WERI-Rb-1 (cell line): ENCODE measurements at regions not wholly inside any gene's neighbourhood (a gene's known extent, or its start where the extent isn't known, plus 50 kb on each side); places are given as distances from the start of the nearest gene placed in this dataset.

Source experiments
- DNase-seq: peaks from one replicate; pipeline ENCODE4 v3.0.0-alpha.2; 2020
- H3K27ac ChIP-seq: fragments of 250-450 bp; sonication (Bioruptor Pico); 2 replicates; pipeline ENCODE4 v1.5.1; 2020; ENCODE audit warnings: mild to moderate bottlenecking, moderate library complexity
- H3K27me3 ChIP-seq: fragments of 250-450 bp; sonication (Bioruptor Pico); 2 replicates; pipeline ENCODE4 v1.5.1; 2021; ENCODE audit warnings: mild to moderate bottlenecking, low read depth, moderate library complexity; ENCODE audit not compliant: insufficient read depth, severe bottlenecking
- H3K36me3 ChIP-seq: fragments of 250-450 bp; sonication (Bioruptor Pico); 2 replicates; pipeline ENCODE4 v1.5.1; 2020; ENCODE audit warnings: mild to moderate bottlenecking, moderate library complexity
- H3K4me3 ChIP-seq: 2 replicates; pipeline ENCODE4 v1.5.1; 2011; ENCODE audit warnings: low read depth, mild to moderate bottlenecking, control low read depth, low read length
- H3K9me3 ChIP-seq: fragments of 250-450 bp; sonication (Bioruptor Pico); 2 replicates; pipeline ENCODE4 v1.5.1; 2021; ENCODE audit warnings: mild to moderate bottlenecking, moderate library complexity; ENCODE audit not compliant: severe bottlenecking
- TF ChIP-seq, protein P1 (sequence below): IDR thresholded peaks from 2 replicates; pipeline ENCODE4 v1.5.1; 2011; ENCODE audit warnings: low read depth, mild to moderate bottlenecking, control low read depth, inconsistent platforms, low read length

DNA sequence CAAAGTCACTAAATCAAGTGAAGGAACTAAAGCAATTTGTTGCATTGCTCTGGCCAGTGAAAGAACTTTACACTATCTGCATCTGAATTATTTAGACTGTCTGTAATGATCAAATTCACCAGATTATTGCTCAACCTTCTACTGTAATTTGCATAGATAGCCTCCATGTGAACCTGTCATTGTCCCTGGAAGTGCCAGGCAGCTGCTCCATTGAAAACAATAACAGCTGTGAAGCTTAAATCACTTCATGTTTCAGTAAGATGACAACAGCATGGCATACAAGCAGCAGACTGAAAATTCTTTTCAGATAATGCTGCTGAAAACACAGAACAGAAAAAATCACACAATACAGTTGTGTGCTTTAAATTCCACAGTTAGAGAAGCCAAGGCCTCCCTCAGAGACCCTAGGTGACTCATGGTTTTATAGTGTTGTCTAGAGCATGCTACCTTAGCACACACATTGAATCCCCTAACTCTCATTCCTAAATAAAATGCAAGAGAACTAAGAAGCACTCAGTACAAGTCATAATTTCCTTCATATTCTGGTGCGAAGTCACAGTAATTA lies 248.9 kb downstream of the TPBG start:
- TF ChIP-seq, protein P1, sequence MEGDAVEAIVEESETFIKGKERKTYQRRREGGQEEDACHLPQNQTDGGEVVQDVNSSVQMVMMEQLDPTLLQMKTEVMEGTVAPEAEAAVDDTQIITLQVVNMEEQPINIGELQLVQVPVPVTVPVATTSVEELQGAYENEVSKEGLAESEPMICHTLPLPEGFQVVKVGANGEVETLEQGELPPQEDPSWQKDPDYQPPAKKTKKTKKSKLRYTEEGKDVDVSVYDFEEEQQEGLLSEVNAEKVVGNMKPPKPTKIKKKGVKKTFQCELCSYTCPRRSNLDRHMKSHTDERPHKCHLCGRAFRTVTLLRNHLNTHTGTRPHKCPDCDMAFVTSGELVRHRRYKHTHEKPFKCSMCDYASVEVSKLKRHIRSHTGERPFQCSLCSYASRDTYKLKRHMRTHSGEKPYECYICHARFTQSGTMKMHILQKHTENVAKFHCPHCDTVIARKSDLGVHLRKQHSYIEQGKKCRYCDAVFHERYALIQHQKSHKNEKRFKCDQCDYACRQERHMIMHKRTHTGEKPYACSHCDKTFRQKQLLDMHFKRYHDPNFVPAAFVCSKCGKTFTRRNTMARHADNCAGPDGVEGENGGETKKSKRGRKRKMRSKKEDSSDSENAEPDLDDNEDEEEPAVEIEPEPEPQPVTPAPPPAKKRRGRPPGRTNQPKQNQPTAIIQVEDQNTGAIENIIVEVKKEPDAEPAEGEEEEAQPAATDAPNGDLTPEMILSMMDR = no peak
- DNase-seq = no peak

DNA sequence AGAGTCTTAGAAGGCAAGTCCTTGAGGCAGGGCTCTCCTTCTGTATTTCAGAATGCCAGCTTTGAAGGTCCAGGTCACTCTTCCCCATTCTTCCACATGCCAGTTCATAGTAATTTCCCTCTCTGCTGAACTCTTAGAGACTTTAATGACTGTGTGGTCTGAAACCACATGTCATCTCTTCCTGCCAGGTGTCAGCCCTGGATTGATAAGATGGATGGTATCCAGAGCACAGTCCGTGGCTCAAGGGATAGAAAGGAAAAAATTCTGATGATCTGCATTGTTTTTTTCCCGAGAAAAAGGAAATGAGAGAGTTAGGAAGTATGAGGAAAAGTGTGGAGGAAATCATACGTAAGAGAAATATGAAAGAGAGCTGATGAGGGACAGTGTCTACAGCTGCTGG lies 250.9 kb downstream of the TPBG start:
- Histone ChIP-seq H3K36me3 (no peaks in the 10 kb centered on the region), H3K27ac (no peak overlapping the region)
- TF ChIP-seq, protein P1 = no peak

More for the DNA sequence above, 248.9 kb downstream of the TPBG start:
- no peak overlapping the region for H3K4me3 ChIP-seq
- no peaks in the 10 kb centered on the region for H3K36me3 ChIP-seq
- H3K27ac ChIP-seq = no peak overlapping the region
- H3K27me3 ChIP-seq = no peaks in the 10 kb centered on the region
- H3K9me3 ChIP-seq = no peaks in the 10 kb centered on the region

DNA sequence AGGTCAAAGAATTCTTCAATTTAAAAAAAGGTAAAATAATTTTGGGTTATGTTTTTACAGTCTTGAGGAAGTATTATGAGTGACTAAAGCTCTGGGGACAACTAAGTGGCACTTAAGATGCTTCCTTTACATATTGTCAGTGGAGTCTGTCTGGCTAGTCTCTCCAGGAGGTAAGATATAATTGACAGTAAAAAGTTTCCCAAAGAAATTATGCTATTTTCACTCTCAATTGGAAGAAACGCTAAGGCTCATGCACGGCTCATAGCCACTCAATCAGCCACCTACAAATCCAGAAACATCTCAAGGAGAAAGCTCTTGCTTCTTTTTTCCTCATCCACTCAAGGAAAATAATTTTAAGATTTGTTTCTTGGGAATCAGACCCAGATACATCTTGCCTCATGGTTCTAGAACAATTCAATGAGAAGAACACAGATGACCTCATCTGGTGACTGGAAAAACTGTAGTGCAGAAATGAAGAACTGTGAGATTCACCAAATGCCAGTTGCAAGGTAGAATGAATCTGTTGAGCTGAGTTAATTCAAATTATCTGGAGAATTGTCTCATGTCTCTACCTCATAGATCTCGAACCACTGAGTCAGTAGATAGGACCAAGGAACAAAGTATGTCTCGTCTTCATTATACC lies 252.9 kb downstream of the TPBG start:
- DNase-seq = no peak
- Histone ChIP-seq H3K36me3 (no peaks in the 10 kb centered on the region), H3K27ac (no peak overlapping the region), H3K9me3 (no peaks in the 10 kb centered on the region), H3K4me3 (no peak overlapping the region), H3K27me3 (no peaks in the 10 kb centered on the region)
- TF ChIP-seq, protein P1 = no peak

More for the DNA sequence above, 250.9 kb downstream of the TPBG start:
- H3K27me3 ChIP-seq = no peaks in the 10 kb centered on the region
- H3K9me3 ChIP-seq = no peaks in the 10 kb centered on the region
- no peak overlapping the region for H3K4me3 ChIP-seq
- DNase-seq = no peak

DNA sequence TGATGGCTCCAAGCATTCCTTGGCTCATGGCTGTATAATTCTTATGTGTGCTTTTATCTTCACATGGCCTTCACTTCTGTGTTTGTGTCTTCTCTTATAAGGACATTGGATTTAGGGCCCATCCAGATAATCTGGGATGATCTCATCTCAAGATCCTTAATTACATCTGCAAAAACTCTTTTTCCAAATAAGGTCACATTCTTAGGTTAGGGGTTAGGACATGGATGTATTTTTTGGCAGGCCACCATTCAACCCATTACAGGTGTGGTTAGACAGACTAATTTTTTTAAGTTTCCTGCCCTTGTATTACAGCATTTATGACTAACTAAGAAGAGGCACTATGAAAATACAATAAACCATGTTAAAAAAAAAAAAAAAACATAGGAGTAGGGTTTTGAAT lies 254.0 kb downstream of the TPBG start:
- H3K27ac ChIP-seq = no peak overlapping the region
- no peak for DNase-seq
- no peaks in the 10 kb centered on the region for H3K27me3 ChIP-seq
- no peaks in the 10 kb centered on the region for H3K9me3 ChIP-seq
- H3K36me3 ChIP-seq = no peaks in the 10 kb centered on the region
- TF ChIP-seq, protein P1 = no peak
- no peak overlapping the region for H3K4me3 ChIP-seq

DNA sequence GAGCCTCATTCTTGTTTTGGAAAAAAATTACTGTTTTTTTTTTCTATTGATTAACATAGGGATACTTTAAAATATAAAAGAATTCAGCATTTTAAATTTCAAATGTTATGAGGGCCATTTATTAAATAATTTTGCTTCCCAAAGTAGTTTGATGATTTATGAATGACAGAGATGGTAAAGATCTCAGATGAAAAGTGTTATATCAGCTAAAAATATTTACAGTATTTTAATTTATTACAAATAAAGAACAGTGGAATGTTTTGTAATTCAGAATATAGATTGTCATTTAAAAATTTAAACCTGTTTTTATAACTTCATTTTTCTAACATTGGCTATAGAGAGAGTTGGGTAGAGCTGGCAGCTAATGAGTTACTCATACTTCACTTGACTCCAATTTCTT lies 256.0 kb downstream of the TPBG start:
- H3K27me3 ChIP-seq = no peaks in the 10 kb centered on the region
- H3K36me3 ChIP-seq = no peaks in the 10 kb centered on the region
- TF ChIP-seq, protein P1 = no peak
- no peaks in the 10 kb centered on the region for H3K9me3 ChIP-seq
- no peak overlapping the region for H3K27ac ChIP-seq
- no peak overlapping the region for H3K4me3 ChIP-seq
- no peak for DNase-seq

DNA sequence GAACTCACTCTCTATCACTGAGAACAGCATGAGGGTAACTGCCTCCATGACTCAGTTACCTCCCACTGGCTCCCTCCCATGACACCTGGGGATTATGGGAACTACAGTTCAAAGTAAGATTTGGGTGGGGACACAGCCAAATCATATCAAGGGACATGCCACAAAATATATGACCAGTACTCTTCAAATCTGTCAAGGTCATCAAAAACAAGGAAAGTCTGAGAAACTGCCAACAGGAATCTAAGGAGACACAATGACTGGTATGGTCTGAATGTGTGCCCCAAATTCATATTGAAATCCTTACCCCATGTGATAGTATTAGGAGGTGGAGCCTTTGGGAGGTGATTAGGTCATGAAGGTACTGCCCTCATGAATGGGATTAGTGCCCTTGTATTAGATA lies 258.8 kb downstream of the TPBG start:
- H3K36me3 ChIP-seq = no peaks in the 10 kb centered on the region
- H3K27ac ChIP-seq = no peak overlapping the region
- TF ChIP-seq, protein P1 = no peak
- no peaks in the 10 kb centered on the region for H3K9me3 ChIP-seq
- no peaks in the 10 kb centered on the region for H3K27me3 ChIP-seq
- no peak overlapping the region for H3K4me3 ChIP-seq
- DNase-seq = no peak
